ENCODE measurements at regions not wholly inside any gene's neighbourhood (a gene's known extent, or its start where the extent isn't known, plus 50 kb on each side); places are given as distances from the start of the nearest gene placed in this dataset.

- DNase-seq: no peak
These were observed 383.6 kb downstream of the GLRX3 start for GRCh38 chr10:130519791-130520190.

DNA sequence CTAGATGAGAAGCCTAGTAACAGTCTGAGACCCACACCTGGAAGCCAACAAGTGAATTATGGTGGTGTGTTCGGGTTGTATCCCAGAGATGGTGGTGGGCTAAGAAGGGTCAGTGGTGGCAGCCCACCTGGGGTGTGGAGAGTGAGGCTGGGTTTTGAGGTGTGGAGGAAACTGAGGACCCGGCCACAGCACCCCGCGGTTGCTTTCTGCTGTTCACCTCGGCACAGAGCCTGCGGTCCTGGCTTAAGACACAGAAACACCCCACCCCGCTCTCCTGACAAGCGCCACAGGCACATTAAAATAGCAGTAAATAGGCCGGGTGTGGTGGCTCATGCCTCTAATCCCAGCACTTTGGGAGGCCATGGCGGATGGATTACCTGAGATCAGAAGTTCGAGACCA is 395.1 kb downstream of the GLRX3 start:
- no peak for DNase-seq

- no peak for DNase-seq
These were observed 404.9 kb downstream of the GLRX3 start for GRCh38 chr10:130541090-130541489.

- DNase-seq: no peak
These were observed 406.6 kb downstream of the GLRX3 start for GRCh38 chr10:130542761-130543160.

- DNase-seq: no peak
These were observed 407.6 kb downstream of the GLRX3 start for GRCh38 chr10:130543794-130544193.

DNA sequence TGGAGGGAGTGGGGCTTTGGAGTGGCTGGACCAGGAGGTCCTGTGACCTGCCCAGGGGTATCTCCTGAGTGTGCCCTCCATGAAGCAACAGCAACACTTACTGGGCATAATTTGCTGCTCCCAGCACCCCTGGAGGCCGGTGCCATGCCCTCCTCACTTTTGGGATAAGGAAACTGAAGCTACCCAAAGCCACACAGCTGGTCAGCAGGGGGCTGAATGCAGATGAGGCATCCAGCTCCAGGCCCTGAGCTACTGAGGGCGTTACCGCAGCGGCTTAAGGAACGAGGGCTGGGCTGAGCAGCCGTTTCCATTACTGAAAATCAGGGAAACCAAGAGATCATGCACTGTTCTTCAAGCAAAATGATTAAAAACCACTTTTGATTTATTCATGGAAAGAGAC is 408.9 kb downstream of the GLRX3 start:
- DNase-seq: no peak

DNA sequence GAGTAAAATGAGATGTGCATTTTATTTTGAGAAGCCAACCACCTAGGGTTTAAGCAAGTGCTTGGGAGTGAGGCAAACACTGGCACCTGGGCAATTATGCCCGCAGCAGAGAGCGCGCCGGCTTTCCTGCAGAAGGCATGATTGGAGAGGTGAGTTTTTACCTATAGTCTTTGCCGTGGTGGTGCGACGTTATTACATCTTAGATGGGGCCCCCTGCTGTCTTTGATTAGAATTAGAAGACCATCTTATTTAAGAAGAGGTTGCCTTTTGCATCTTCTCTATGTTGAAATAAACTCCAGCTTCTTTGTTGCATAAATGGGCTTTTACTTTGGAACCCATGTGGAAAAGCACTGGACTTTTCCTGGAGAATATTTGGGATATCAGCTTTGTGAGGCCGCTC is 409.5 kb downstream of the GLRX3 start:
- no peak for DNase-seq

DNA sequence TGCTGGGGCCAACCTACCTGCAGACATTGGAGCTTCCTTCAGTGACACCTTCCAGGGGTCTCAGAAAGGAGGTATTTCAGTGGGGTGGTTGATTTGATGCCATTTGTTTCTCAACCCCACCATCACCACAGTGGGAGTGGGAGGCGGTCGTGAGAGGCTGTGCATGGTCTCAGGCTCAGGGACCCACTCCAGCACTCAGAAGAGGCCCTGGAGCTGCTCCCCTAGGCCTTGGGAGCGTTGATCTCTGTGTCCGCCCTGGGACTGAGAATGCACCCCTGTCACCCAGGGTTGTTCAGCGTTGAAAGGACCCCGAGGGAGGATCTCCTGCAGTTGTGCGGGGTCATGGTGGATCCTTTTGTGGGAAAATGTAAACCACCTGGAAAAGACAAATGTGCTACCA is 410.6 kb downstream of the GLRX3 start:
- DNase-seq: no peak

- no peak for DNase-seq
These were observed 411.2 kb downstream of the GLRX3 start for GRCh38 chr10:130547368-130547767.

- no peak for DNase-seq
These were observed 414.9 kb downstream of the GLRX3 start for GRCh38 chr10:130550952-130551674.

- DNase-seq: no peak
These were observed 415.5 kb downstream of the GLRX3 start for GRCh38 chr10:130551676-130552075.

DNA sequence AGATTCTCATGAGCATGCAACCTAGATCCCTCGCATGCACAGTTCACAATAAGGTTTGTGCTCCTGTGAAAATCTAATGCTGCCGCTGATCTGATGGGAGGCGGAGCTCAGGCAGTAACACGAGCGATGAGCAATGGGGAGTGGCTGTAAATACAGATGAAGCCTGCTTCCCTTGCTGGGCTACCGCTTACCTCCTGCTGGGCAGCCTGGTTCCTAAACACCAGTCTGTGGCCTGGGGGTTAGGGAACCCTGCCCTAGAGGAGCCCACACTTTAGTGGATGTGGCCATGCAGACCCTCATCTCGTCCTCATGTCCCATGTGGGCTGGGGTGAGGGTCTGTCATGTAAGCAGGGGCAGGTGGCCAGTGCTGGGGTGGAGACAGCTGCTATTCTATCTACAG is 417.6 kb downstream of the GLRX3 start:
- DNase-seq: no peak

DNA sequence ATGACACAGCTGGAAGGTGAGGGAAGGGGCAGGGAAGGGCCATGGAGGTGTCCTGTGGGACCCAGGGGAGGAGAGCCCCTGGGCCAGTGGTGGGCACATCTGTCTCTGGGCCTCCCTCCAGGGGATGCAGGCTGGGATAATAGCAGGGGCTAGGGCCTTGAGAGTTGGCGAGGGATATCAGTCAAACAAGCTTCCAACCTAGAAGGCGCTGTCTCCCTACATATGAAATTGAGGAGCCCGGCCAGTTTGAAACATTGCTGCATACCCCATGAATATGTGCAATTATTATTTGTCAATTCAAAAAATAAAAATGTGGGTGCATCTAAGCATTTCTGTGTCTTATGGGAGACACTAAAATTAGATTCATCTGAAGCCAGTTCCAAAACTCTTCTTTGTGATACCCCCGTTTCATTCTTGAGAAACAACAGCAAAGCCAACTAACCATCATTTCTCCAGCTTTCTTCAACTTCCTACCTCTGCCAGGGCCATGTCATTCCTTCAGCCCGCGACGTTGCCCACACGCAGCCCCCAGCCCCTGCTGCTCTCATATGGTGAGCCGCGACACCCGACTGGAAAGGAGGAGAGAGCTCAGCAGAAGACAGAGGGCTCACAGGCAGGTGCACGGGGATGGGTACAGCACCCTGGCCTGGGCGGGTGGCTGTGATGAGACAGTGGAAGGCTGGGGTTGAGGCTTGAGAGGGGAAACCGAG is 418.7 kb downstream of the GLRX3 start:
- no peak for DNase-seq

DNA sequence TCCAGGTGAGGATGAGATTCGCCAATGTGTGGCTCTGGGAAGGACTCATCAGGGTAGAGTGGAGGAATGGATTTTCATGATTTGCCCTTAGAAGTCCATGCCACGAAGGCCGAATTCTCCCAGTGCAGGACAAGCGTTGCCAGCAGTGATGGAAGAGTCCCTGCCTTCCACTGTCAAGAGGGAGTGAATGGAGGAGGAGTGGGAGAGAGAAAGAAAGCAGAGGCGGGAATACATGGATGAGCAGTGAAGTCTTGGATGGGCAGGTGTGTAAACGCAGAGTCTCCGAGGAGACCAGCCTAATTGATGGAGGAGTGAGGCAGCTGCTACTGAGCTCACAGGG is 419.2 kb downstream of the GLRX3 start:
- DNase-seq: no peak

DNA sequence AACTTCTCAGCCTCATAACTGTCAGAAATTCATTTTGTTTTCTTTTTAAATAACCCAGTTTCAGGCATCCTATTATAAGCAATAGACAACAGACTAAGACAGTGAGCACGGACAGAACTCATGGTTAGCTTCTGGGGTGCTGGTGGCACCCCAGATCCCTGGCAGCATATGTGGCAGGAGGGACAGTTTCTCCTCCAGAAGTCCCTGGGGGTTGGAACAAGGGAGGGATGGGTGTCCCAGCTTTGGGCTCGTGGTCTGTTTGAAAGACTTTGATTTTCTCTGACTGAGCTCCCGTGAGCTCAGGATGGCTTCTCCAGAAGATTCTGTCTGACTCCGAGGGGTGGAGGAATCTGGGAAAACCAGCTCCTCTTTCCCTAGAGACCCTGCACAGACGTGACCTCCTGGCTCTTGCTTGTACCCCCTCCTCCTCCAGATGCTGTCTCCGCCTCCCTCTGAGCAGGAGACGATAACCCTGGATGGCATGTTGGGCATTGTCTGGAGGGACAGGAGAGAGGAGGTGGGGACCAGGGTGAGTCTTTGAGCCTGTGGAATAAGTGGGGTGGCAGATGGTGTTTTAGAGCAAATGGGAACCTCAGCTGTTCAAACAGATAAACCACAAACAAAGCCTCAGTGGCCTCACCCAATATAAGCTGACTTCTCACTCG is 421.1 kb downstream of the GLRX3 start:
- DNase-seq: no peak

DNA sequence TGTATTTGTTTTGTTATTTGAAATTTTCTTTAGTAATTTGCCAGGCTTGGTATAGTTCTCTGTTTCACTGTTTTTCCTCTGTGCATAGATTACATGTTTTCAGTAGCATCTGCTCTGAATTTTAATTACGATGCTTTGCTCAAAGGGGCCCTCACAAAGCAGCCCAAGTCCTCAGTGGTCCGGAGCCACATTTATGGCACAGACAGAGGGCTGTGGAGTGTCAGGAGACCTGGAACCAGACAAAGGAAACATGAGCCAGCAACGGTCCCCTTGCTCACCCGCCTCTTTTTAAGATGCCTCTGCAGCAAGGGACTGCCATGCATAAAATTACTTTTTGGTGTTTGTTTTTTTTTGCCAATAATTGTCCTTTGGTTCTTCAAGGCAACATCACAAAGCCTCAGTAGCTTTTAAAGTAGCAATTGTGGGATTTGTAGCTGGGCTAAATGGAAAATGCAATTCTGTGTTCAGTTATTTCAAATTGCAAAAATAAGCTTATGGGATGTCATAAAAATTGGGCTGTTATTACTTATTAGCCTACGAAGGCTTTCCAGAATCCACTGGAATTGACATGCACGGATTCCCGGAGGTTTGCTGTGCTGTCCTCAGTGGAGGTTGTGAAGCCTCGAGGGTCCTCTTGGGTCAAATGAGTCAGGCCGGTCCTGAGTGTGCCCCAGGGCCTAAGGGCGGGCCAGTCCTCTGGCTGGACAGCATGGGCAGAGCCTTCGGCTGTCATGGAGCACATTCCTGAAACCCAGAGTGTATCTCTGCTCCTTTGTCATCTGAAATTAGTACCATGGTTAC is 422.8 kb downstream of the GLRX3 start:
- DNase-seq: no peak

DNA sequence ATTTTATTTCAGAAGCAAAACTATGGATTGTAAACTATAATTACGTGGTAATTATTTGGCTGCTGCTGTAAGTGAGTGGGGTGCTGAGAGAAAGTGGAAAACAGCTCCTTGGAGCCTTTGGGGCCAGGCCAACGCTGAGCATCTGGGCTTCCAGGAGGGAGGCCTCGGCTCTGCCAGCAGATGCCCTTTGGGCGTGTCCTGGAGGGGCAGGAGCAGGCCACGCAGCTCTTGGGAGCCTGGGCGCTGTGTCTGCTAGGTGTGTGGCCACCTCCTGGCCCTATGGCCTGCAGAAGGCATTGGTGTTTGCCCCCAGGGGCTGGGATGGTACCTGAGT is 423.3 kb downstream of the GLRX3 start:
- no peak for DNase-seq

- no peak for DNase-seq
These were observed 423.9 kb downstream of the GLRX3 start for GRCh38 chr10:130560116-130560515.

DNA sequence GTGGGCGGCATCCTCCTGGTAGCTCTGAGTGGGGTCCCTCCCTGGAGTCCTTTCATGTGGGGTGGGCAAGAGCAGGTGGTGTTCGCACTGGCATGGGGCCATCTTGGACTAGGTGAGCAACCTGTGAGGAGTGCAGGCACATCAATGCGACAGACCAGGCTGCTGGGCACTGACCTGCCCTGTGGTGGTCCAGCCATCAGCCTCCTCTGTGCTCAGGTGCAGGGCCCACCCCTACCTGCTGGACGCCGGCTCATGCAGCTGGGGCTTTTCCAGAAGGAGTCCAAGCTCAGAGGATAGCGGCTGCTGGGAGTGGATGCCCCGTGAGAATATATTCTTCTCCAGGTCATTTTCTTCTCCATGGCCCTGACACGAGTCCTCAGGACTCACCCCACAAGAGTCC is 424.4 kb downstream of the GLRX3 start:
- DNase-seq: no peak

- DNase-seq: no peak
These were observed 425.5 kb downstream of the GLRX3 start for GRCh38 chr10:130561681-130562080.

DNA sequence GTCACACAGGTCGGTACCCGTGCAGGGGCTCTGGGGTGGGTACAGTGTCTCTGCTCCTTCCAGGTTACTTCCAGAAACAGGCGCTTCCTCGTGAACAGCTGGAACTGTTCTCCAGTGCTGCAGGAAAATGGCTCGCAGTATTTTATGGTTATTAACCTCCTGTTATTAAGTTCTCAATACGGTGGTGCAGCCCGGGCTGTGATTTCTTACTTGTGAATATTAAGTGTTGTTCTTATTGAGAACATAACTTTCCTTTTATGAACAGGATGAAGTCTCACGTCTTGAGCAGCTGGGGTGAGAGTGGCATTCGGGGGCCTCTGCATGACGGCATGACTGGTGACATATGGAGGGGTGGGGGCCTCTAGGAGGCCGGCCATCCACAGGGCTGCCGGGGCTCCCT is 430.8 kb downstream of the GLRX3 start:
- DNase-seq: no peak

DNA sequence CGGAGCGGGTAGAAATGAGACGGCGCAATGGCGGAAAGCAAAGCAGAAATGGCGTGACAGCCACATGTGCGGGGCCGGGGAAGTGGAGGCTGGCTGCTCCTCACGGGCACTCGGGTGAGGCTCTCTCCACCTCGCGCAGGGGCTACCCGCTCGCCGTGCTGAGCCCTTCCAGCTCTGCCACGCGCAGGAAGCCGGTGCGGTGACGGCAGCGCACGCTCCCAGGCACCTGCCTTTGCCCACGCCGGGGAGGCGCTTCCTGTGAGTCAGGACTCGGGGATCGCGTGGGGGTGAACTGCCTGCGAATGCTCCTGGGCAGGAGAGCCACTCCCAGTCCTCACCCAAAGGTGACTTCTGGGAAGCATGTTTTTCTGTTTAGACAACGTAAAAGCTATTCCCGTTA is 431.2 kb downstream of the GLRX3 start:
- no peak for DNase-seq

DNA sequence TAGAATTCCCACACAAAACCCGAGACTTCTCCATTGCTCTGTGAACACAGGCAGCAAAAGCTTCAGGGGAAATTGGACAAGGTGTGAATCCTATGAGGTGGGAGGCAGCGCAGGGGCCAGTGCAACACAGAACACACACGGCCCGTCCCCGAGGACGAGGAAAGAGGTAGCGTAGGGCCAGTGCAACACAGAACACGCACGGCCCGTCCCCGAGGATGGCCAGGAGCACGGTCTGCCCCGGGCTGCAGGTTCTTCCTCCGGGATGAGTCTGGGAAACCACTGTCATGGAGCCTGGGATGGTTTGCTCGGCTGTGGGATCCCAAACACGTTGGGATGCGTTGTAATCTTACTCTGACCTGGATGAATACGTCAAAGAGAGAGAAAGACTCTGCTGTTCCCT is 432.1 kb downstream of the GLRX3 start:
- DNase-seq: no peak

DNA sequence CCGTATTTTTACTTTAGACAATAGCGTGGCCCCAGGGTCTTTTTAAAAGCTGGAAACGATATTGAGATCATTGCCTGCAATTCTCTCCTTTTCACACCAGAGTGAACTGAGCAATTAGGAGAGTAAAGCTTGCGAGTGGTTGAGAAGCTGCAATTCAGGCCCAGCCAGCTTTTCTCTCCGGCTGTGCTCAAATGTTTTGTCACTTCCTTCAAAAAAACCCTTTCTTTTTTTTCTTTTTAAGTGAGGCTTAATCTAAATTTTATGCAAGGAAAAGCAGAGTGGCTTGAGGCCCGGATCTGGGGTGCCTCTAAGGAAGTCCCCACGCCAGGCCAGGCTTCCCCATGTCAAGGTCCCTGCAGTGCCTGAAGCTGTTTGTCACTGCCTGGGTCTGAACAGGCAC is 433.9 kb downstream of the GLRX3 start:
- no peak for DNase-seq
